Mesenchymal stem cell (in vitro differentiated cells and primary cell): ENCODE measurements at regions not wholly inside any gene's neighbourhood (a gene's known extent, or its start where the extent isn't known, plus 50 kb on each side); places are given as distances from the start of the nearest gene placed in this dataset.
A peak's percentile ranks its signal among the peaks of the same experiment; 100 is the strongest.
"Not testable (repeated sequence)": the region's sequence is repeated elsewhere in the genome, so short reads cannot be mapped to it uniquely, and the experiment has no call there.

Experiments
- DNase-seq: peaks from one replicate; pipeline ENCODE4 v3.0.0-alpha.2; 2013
- H2AFZ ChIP-seq: one replicate; pipeline ENCODE4 v1.6.1; 2013; ENCODE audit warnings: low read depth, mild to moderate bottlenecking, control low read depth, inconsistent platforms, low read length, moderate library complexity
- H2AK5ac ChIP-seq: 2 replicates; pipeline ENCODE4 v1.6.1; 2013; ENCODE audit warnings: low read length, moderate library complexity, mild to moderate bottlenecking, inconsistent platforms; ENCODE audit not compliant: severe bottlenecking
- H2BK120ac ChIP-seq: one replicate; pipeline ENCODE4 v1.6.1; 2013; ENCODE audit warnings: low read depth, mild to moderate bottlenecking, inconsistent platforms, low read length, moderate library complexity
- H2BK12ac ChIP-seq, 2 experiments: one replicate each; pipeline ENCODE4 v1.6.1; 2013; ENCODE audit warnings: inconsistent platforms in 2 of 2, low read length in 2 of 2, mild to moderate bottlenecking in 2 of 2, moderate library complexity in 2 of 2, control low read depth in 1 of 2
- H2BK15ac ChIP-seq: one replicate; pipeline ENCODE4 v1.6.1; 2013; ENCODE audit warnings: mild to moderate bottlenecking, low read depth, inconsistent platforms; ENCODE audit not compliant: poor library complexity, severe bottlenecking
- H2BK5ac ChIP-seq: 2 replicates; pipeline ENCODE4 v1.6.1; 2013; ENCODE audit warnings: low read depth, mild to moderate bottlenecking, low read length, control low read depth, inconsistent platforms; ENCODE audit not compliant: poor library complexity, severe bottlenecking
- H3K14ac ChIP-seq, 2 experiments: one replicate each; pipeline ENCODE4 v1.6.1; 2013; ENCODE audit warnings: inconsistent platforms in 2 of 2, low read length in 2 of 2, control low read depth in 1 of 2, mild to moderate bottlenecking in 1 of 2, moderate library complexity in 1 of 2
- H3K18ac ChIP-seq, 2 experiments: one replicate each; pipeline ENCODE4 v1.6.1; 2013; ENCODE audit warnings: inconsistent platforms in 2 of 2, low read length in 2 of 2, control low read depth in 1 of 2, low read depth in 1 of 2, mild to moderate bottlenecking in 1 of 2
- H3K23ac ChIP-seq, 2 experiments: one replicate each; pipeline ENCODE4 v1.6.1; 2013; ENCODE audit warnings: inconsistent platforms in 2 of 2, low read length in 2 of 2, mild to moderate bottlenecking in 2 of 2, moderate library complexity in 2 of 2, control low read depth in 1 of 2
- H3K27ac ChIP-seq: 2 replicates; pipeline ENCODE4 v1.5.1; 2013; ENCODE audit warnings: mild to moderate bottlenecking, moderate library complexity, low read length, control low read depth, inconsistent platforms; ENCODE audit not compliant: poor library complexity, severe bottlenecking
- H3K27me3 ChIP-seq, 2 experiments: 2 replicates each; pipeline versions ENCODE4 v1.6.1 to v1.7.0; 2013; ENCODE audit warnings: low read length in 2 of 2, mild to moderate bottlenecking in 2 of 2, moderate library complexity in 2 of 2, control low read depth in 1 of 2, inconsistent platforms in 1 of 2; ENCODE audit not compliant: control insufficient read depth in 1 of 2, insufficient read depth in 1 of 2
- H3K36me3 ChIP-seq, 2 experiments: 2 replicates each; pipeline versions ENCODE4 v1.6.1 to v1.7.0; 2013; ENCODE audit warnings: low read length in 2 of 2, control low read depth in 1 of 2, inconsistent platforms in 1 of 2, low read depth in 1 of 2, mild to moderate bottlenecking in 1 of 2; ENCODE audit not compliant: insufficient read depth in 2 of 2, control insufficient read depth in 1 of 2
- H3K4ac ChIP-seq, 2 experiments: one replicate each; pipeline ENCODE4 v1.6.1; 2013; ENCODE audit warnings: inconsistent platforms in 2 of 2, low read length in 2 of 2, mild to moderate bottlenecking in 2 of 2, moderate library complexity in 2 of 2, control low read depth in 1 of 2, low read depth in 1 of 2
- H3K4me1 ChIP-seq: 2 replicates; pipeline ENCODE4 v1.6.1; 2013; ENCODE audit warnings: low read depth, low read length, control low read depth; ENCODE audit not compliant: control insufficient read depth, insufficient read depth
- H3K4me2 ChIP-seq: 2 replicates; pipeline ENCODE4 v1.6.1; 2013; ENCODE audit warnings: low read length, mild to moderate bottlenecking, inconsistent platforms; ENCODE audit not compliant: poor library complexity, severe bottlenecking
- H3K4me3 ChIP-seq, 2 experiments: 2 replicates each; pipeline versions ENCODE4 v1.5.1 to v1.7.0; 2013; ENCODE audit warnings: low read length in 2 of 2, mild to moderate bottlenecking in 2 of 2, control low read depth in 1 of 2, low read depth in 1 of 2; ENCODE audit not compliant: insufficient read depth in 1 of 2
- H3K79me1 ChIP-seq: replicated peaks from 2 replicates; pipeline ENCODE4 v1.6.1; 2013; ENCODE audit warnings: mild to moderate bottlenecking, control low read depth, low read length, inconsistent platforms; ENCODE audit not compliant: poor library complexity, severe bottlenecking
- H3K9ac ChIP-seq: 2 replicates; pipeline ENCODE4 v1.7.0; 2013; ENCODE audit warnings: mild to moderate bottlenecking, low read length, moderate library complexity
- H3K9me3 ChIP-seq: 2 replicates; pipeline ENCODE4 v1.7.0; 2013; ENCODE audit warnings: mild to moderate bottlenecking, low read length; ENCODE audit not compliant: control insufficient read depth
- H4K8ac ChIP-seq: one replicate; pipeline ENCODE4 v1.6.1; 2013; ENCODE audit warnings: inconsistent platforms, mild to moderate bottlenecking, low read length, moderate library complexity
- H4K91ac ChIP-seq: one replicate; pipeline ENCODE4 v1.6.1; 2013; ENCODE audit warnings: mild to moderate bottlenecking, low read length, inconsistent platforms
- WGBS: methylation state at CpG from one replicate; pipeline ENCODE4 v1.1.7; 2013; ENCODE audit warnings: mixed read lengths; 5-methylcytosine and 5-hydroxymethylcytosine counted together

- 79% methylated on average over 3 of the region's 3 CpGs for WGBS
- no peak overlapping the region for H2BK120ac ChIP-seq
- H3K4me3 ChIP-seq: no peak overlapping the region
- no peak overlapping the region for H3K23ac ChIP-seq
- no peak overlapping the region for H2AK5ac ChIP-seq
- no peak overlapping the region for H2BK15ac ChIP-seq
- H3K4me1 ChIP-seq: no peaks in the 10 kb centered on the region
- H3K27me3 ChIP-seq: no peaks in the 10 kb centered on the region
- H4K91ac ChIP-seq: no peak overlapping the region
- no peak overlapping the region for H4K8ac ChIP-seq
- peak overlapping the region in 1 of 2 experiments; percentile 49 for H3K4ac ChIP-seq
- H3K14ac ChIP-seq: no peak overlapping the region
- no peaks in the 10 kb centered on the region for H3K79me1 ChIP-seq
- DNase-seq: no peak
- no peak overlapping the region for H2AFZ ChIP-seq
- H3K9me3 ChIP-seq: no peaks in the 10 kb centered on the region
- H3K4me2 ChIP-seq: no peak overlapping the region
- H2BK12ac ChIP-seq: no peak overlapping the region
- H3K9ac ChIP-seq: no peak overlapping the region
- H3K27ac ChIP-seq: no peak overlapping the region
- no peak overlapping the region for H3K18ac ChIP-seq
- H3K36me3 ChIP-seq: no peaks in the 10 kb centered on the region
- H2BK5ac ChIP-seq: no peak overlapping the region
These were observed 329.7 kb upstream of the KCNMB2 start for GRCh38 chr3:178206521-178206920.

- H2BK12ac ChIP-seq, H3K4ac ChIP-seq, DNase-seq, H2AFZ ChIP-seq, H3K27me3 ChIP-seq, H3K9me3 ChIP-seq, H3K23ac ChIP-seq, H3K9ac ChIP-seq, H3K4me1 ChIP-seq, H2BK120ac ChIP-seq, H4K91ac ChIP-seq, H3K4me2 ChIP-seq, H3K36me3 ChIP-seq, H3K4me3 ChIP-seq, H2AK5ac ChIP-seq, H2BK15ac ChIP-seq, H3K14ac ChIP-seq, H3K18ac ChIP-seq, H3K79me1 ChIP-seq, H2BK5ac ChIP-seq, H4K8ac ChIP-seq, H3K27ac ChIP-seq: not testable (repeated sequence)
- WGBS: 55% methylated on average over 1 of the region's 2 CpGs
These were observed 329.1 kb upstream of the KCNMB2 start for GRCh38 chr3:178207161-178207560.

GRCh38 chr3:178207627-178208026 lies 328.6 kb upstream of the KCNMB2 start:
- H3K36me3 ChIP-seq, H3K9me3 ChIP-seq, H4K91ac ChIP-seq, H3K14ac ChIP-seq, H3K4me1 ChIP-seq, H3K9ac ChIP-seq, H3K4ac ChIP-seq, H2AK5ac ChIP-seq, H3K79me1 ChIP-seq, H2BK120ac ChIP-seq, H3K18ac ChIP-seq, H3K4me2 ChIP-seq, H2BK12ac ChIP-seq, H2AFZ ChIP-seq, H4K8ac ChIP-seq, H3K23ac ChIP-seq, H3K27me3 ChIP-seq, H2BK15ac ChIP-seq, H3K27ac ChIP-seq, H3K4me3 ChIP-seq, DNase-seq, H2BK5ac ChIP-seq: not testable (repeated sequence)
- 64% methylated on average over 9 of the region's 9 CpGs for WGBS

- H3K27me3 ChIP-seq, H3K9me3 ChIP-seq, H3K36me3 ChIP-seq, H3K4ac ChIP-seq, DNase-seq, H4K8ac ChIP-seq, H2BK120ac ChIP-seq, H3K4me2 ChIP-seq, H2BK5ac ChIP-seq, H3K9ac ChIP-seq, H3K27ac ChIP-seq, H3K4me3 ChIP-seq, H3K14ac ChIP-seq, H2AK5ac ChIP-seq, H2BK12ac ChIP-seq, H2AFZ ChIP-seq, H3K18ac ChIP-seq, H3K23ac ChIP-seq, H3K79me1 ChIP-seq, H2BK15ac ChIP-seq, H3K4me1 ChIP-seq, H4K91ac ChIP-seq: not testable (repeated sequence)
- WGBS: 83% methylated on average over 1 of the region's 1 CpG
These were observed 327.1 kb upstream of the KCNMB2 start for GRCh38 chr3:178209116-178209515.
